Skeletal muscle cell (primary cell): ENCODE measurements at regions not wholly inside any gene's neighbourhood (a gene's known extent, or its start where the extent isn't known, plus 50 kb on each side); places are given as distances from the start of the nearest gene placed in this dataset.

Experiments
- DNase-seq: peaks from one replicate; pipeline ENCODE4 v3.0.0-alpha.2; 2010; ENCODE audit warnings: low read depth
- H3K4me3 ChIP-seq: 2 replicates; pipeline ENCODE4 v1.5.1; 2011; ENCODE audit warnings: low read depth, mild to moderate bottlenecking, control low read depth, low read length, moderate library complexity

DNA sequence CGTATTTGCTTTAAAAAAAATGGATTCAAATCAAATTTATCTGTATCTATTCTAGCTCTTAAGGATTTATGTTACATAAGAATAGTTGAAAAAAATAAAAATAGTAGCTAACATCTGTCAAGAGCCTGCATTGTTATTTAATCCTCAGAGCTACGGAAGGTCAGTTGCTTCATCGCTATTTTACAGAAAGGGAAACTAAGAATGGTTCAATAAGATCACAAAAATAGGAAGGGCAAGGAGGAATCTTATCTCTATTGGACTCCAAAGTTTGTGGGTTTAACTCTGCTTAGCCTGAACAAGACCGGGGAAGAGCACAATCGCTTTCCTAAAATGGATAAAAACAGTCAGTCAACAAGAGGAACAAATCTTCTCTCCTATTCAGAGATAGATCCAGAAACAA is 270.2 kb upstream of the SMIM31 start:
- no peak for DNase-seq
- H3K4me3 ChIP-seq, result no peak overlapping the region

DNA sequence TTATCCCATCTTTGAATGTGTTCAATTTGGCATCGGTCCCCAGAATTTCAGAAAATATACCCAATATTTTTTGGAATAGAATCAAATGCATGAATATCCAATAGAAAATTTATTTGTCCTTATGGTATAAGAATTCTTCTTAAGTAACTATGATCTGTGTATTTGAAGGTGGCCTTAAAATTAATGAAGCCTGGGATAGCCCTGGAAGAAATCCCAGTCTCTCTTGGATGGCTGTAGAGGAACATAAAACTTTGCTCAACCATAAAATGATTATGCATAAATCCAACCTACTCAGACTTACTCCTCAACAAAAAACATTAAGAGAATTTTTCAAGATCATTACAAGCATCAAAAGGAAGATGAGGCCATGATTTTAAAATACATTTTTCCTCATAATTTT is 269.4 kb upstream of the SMIM31 start:
- no peak for DNase-seq
- H3K4me3 ChIP-seq, result no peak overlapping the region

DNA sequence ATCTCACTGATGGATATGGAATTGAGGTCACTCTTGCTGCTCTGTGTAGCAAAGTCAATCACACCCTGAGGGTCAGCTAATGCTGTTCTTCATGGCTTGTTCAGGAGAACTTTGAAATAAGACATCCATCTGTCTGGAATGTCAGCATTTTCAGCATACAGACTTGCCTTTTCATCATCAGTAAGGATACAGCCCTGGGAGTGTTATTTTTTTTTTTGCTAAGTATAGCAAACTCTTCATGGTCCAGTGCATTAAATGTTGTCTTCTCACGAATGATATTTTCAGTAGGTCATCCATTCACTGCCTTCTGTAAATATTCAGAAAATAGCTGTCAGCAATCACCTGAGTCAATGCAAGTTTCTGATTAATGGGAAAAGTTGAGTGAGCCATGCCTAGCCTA is 268.8 kb upstream of the SMIM31 start:
- no peak for DNase-seq
- H3K4me3 ChIP-seq, result no peak overlapping the region

DNA sequence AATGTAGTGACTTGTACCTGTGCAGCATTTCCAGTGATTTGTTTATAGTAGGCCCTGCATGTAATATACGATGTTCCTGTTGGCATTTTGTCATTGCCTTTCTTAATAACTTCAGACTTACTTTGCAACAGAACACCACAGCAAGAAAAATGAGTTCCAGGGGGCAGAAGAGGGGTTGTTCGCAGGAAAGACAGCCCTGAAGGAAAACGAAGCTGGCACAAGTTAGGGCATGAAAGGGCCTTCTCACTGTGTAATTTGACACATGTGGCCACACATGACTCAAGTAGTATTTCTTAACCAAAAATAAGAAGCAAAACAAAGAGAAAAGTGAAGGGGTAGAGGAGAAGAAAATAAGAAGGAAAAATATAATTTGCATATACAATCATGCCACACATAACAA is 265.8 kb upstream of the SMIM31 start:
- no peak for DNase-seq
- no peak overlapping the region for H3K4me3 ChIP-seq

DNA sequence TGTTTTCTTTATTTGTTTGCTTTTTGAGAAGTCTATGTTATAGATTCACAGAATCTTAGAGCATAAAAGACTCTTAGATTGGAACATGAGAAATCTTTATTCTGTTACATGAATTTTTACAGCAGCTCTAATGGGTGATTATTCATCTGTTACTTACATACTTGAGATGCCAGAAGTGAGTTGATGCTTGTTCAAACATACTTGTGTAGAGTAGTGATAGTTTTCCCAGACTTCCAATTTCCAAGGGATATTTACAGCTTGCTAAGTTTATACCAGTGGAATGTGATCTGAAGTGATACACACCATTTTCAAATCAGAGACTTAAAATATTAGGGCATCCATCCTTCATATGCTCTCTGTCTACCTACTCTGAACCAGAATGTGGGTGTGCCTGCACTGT is 252.9 kb upstream of the SMIM31 start:
- DNase-seq, result no peak
- H3K4me3 ChIP-seq, result no peak overlapping the region

DNA sequence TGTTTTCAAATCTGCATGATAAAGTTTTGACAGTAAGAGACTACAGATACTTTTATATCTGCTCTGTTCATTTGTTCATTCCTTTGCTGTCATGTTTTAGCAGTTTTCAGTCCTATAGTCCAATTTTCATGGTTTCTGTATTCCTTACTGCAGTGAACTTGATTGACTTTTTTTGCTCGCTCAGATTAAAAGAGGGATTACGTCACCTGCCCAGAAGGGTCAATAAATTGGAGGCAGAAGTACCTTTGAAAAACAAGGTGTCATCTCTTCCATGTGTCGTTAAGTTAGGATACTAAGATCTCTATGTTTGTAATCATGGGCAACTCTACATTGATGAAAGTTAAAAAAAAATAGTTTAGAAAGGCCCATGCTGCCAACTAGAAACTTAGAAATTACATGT is 250.1 kb upstream of the SMIM31 start:
- H3K4me3 ChIP-seq, result no peak overlapping the region
- no peak for DNase-seq

DNA sequence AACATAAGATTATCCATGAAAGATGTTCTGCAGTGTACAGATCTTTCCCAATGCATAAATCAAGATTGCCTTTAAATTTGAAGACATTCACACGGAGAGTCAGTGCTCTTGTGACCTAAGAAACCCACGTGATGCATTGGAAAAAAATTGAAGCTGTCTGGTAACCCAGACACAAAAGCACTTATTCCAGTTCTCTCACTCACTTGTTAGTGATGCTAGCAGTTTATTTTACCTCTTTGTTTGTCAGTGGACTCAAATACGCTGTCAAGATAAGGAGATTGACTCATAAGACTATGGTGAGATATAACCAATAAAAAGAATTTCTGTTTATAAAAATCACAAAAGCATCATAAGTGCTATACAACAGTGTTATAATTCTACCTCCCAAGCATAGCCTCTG is 245.8 kb upstream of the SMIM31 start:
- H3K4me3 ChIP-seq, result no peak overlapping the region
- DNase-seq, result no peak

DNA sequence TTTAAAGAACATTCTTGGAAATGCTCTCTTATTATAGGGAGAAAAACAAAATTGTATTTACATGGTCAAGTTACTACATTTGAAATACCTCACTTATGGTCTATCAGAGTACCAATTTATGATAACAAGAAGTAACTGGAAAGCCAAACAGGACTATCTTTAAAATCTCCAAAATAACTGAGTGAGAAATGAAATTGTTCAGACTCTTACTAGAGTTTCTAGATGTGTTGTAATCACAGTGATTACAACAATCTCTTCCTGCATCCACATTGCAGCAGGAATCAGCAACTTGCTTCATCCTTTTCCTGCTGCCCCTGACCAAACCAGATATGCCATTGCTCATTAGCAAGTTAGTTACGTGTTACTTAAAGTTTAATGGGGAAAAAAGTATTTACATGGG is 245.2 kb upstream of the SMIM31 start:
- H3K4me3 ChIP-seq, result no peak overlapping the region
- DNase-seq, result no peak

DNA sequence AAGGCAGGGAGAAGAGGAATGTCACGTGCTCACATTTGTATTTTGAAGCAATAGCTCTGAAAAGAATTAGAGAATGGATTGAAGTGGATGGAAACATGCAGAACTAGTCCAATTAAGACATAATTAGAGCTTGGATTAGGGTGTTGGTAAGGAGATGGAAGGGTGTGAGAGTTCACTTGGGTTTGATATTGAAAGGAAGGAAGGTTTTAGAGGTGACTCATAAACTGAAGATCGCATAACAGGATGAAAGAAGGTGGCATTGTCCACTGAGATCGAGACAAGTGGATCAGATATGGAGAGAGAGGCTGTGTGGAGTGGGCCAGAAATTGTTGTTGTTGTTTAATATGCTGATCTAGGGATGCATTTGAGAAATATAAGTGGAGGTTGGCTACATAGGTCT is 244.0 kb upstream of the SMIM31 start:
- H3K4me3 ChIP-seq, result no peak overlapping the region
- no peak for DNase-seq

DNA sequence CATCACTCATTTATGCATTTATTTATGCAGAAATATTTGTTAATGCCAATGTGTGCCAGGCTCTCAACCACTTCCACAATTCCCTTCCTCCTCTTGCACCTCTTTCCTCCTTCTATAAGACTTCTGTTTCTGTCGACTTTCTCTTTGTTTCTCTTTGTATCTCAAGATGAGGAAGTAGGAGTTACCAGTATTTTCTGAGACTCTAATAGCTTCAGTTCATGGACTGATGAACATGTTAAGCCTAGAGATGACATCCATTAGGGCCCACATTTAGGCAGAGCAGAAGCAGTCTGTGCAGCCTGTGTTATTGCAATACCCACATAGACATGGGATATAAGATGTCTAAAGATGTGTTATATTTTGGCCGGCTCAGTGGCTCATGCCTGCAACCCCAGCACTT is 241.8 kb upstream of the SMIM31 start:
- no peak overlapping the region for H3K4me3 ChIP-seq
- DNase-seq, result no peak

DNA sequence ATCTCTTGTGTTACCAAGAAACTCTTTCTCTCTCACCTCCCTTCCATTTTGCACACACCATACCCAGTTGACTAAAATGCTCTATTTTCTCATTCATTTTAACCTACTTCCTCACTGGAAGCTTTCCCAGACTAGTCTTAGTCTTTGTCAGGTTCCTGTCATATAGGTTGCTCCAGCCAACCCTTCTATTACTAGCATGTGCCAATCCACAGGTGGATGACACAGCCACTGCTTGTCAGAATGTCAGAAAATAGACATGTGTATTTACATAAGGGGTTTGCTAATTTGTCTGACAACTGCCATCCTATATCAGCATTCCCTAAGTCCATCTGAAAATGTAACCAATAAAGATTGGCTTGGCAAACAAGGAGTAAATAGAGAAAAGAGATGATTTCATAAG is 239.2 kb upstream of the SMIM31 start:
- no peak for DNase-seq
- no peak overlapping the region for H3K4me3 ChIP-seq

DNA sequence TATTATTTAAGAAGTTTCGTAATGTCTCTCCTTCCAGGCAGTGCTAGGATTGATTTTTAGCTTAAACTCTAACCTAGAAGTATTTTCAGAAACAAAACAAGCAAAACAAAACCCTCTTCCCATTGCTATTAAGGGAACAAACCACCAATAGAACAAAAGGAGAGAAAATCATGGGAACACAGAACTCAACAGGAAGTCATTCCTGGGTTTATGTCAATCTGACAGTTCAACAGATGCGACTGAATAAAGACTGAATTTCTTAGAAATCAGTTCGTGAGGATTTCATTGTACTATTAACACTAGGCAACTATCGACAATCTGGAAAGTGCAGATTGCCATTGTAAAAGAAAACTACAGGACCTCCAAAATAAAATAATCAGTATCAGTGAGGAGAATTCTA is 229.1 kb upstream of the SMIM31 start:
- no peak overlapping the region for H3K4me3 ChIP-seq
- DNase-seq, result no peak

DNA sequence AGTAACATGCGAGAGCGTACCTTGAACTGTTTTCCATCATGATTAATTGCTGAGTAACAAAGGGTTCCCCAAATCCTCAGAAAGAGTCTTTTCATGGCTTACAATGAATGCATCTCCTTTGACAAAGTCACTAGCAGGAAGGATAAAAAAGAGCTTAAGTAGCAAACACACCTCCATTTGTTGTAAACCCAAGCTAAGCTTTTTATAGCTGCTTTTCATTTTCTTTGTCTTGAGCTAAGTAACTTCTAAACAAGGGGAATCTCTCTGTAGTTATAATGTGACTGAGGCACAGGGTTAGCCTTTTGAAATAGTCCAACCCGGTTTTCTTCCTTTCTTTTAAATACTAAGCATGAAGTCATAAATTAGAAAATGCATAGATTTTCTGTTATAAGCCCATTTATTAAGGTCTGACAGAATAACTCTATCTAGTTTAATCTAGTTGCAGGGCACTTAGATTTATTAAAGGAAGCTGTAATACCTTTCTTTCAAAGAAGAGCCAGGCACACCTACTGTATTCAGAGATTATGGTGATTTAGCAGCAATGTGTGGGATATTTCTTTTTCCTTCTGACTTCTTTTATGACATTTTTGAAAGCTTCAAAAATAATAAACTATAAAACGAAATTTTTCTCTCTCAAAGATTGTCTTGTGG is 226.9 kb upstream of the SMIM31 start:
- no peak overlapping the region for H3K4me3 ChIP-seq
- no peak for DNase-seq

DNA sequence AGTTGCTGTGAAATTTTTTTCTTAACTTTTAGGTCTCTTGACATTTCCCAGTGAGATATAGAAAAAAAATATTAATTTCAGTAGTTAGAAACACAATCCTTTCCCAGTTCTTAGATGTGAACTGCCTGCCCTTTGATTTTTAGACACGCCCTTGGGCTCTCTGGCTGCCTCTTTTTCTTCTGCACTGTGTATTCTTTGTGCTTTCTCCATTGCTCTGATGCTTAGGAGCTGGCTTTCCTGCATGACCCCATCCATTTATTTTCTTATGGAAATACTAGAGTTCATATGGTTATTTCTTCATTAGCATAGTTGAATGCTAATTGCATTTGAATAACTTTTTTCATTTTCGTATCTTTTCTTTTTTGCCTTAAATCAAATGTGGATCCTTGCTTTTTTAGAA is 224.9 kb upstream of the SMIM31 start:
- H3K4me3 ChIP-seq, result no peak overlapping the region
- no peak for DNase-seq

DNA sequence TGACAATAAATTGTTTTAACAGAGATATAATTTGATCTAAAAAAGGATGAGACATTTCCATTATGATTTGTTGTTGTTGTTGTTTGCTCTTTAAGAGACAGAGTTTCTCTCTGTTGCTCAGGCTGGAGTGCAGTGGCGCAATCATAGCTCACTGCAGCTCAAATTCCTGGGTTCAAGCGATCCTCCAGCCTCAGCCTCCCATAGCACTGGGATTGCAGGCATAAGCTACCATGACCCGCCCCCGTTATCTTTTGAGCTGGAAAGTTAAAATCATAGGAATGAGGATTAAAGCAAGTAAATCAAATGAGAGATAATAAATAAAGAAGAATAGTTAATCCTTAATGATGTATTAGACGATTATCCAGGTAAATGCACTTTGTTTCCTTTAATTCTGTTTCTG is 224.4 kb upstream of the SMIM31 start:
- no peak for DNase-seq
- no peak overlapping the region for H3K4me3 ChIP-seq

DNA sequence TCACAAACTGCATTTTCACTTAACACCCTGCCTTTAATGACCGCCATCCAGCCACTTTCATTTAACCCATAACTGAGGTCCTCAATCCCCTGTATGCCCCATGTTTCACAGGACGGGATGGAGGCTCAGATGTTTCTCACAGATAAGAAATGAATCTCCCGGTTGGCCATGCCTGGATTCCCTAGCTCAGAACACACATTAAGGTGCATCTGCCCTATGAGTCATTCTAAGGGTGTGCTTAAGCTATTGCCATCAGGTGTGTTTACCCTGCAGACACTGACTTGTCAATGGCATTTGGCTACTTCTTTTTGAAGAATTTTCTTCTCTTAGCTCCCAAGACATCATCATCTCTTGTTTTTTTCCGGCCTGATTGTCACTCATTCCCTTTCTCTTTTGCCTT is 222.6 kb upstream of the SMIM31 start:
- no peak for DNase-seq
- no peak overlapping the region for H3K4me3 ChIP-seq

DNA sequence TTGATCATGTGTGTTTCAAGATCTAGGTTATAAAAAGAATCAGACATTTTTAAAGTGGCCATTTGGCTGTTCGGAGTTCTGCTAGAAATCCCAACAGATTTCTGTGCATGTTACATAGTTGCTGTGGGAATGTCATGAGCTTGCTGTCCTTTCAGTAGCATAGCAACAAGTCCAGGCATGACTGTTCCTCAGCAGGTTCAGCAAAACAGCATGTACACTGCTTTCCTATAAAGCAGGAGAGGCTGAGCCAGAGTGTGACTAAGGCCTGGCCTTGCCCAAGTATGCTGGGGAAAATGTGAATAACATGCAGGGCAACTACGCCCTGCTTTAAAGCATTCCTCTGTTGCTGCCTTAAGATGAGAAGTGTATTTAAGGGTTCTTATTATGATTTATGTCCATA is 217.1 kb upstream of the SMIM31 start:
- DNase-seq, result peak; percentile 49
- no peak overlapping the region for H3K4me3 ChIP-seq

DNA sequence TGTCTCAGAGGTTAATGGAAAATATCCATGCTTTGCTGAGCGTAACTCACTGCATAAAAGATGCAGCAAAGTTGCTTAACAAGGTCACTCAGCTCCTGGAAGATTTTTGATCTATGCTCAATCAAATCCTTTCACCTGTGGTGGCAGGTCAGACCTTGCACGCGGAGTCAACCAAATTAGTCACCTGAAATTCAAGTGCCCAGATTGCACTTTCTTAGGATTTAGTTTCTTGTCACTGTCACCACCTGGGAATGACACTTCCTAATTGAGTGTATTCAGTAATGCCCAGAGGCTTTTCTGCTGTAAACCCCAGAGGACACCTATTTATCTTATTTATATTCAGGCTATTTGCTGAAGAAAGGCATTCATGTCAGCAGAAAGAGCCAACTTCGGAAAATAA is 215.8 kb upstream of the SMIM31 start:
- no peak overlapping the region for H3K4me3 ChIP-seq
- DNase-seq, result no peak

DNA sequence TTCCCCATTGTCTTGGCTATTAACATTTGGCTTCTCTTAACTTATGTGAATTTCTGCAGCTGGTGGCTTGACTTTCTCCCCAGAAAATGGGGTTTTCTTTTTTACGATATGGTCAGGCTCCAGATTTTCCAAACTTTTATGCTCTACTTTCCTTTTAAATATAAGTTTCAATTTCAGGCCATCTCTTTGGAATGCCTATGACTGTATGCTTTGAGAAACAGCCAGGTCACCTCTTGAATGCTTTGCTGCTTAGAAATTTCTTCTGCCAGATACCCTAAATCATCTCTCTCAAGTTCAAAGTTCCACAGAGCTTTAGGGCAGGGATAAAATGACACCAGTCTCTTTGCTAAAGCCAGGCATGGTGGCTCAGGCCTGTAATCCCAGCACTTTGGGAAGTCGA is 212.9 kb upstream of the SMIM31 start:
- no peak for DNase-seq
- no peak overlapping the region for H3K4me3 ChIP-seq

DNA sequence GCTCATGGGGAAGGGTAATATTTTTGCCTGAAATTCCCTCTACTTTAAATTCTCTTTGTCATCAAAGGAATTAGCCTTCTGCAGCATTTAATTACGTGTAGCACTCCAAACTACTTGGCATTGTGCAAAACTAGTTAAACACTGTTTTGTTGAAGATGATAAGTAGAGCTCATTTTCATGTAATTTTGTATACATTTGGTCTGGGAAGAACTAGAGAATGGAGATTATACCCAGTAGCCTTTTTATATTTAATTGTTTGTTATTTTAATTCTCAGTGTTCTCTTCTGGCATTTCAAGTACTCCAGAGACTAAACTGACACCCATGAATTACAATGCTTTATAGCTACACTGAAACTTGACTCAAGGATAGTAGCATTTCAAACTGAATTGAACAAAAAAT is 211.5 kb upstream of the SMIM31 start:
- H3K4me3 ChIP-seq, result no peak overlapping the region
- DNase-seq, result no peak

DNA sequence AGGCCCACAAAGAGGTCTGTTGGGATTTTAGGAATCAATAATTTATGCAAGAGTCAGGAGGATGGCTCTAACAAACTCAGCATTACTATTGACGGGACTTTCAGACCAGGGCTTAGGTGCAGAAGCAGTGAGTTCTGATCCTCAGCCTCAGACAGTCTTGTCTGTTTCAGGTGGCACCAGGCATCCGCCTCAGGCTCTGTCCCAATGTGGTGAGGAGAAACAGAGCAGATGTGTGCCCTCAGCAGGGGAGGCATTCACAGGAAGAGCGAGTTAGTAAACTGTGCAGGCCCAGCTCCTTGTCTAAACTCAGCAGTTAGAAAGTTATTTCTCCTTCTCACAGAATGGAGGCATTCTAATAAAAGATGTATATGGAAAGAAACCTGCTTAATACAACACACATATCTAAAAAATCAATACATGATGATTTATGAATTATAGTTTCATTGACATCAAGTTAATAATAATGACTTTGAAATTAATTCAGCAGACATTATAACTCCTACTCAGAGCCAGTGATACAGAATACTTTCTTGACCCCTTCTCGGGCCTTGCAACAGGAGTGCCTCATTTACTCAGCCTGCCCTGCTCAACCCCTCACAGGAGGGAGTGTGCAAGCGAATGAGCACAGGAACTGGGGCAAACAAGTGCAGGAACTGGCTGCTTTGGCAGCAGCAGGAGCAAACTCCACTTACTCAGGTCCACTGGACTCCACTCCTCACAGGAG is 202.8 kb upstream of the SMIM31 start:
- no peak for DNase-seq
- no peak overlapping the region for H3K4me3 ChIP-seq

DNA sequence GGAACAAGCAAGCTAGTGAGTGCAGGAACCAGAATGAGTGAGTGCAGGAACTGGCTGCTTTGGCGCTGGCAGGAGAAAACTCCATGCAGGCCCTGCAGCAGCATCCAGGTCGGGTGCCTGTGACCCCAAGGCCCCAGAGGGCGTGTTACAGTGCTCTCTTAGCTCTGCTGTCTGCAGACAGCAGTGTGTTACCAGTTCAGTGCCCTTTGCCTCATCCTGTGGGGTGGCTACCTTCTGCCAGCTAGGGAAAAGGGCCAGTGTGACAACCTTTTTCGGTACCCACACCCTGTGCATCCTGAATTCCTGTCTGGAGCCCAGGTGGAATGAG is 202.3 kb upstream of the SMIM31 start:
- no peak for DNase-seq
- no peak overlapping the region for H3K4me3 ChIP-seq
